H1 (cell line): ENCODE measurements at regions not wholly inside any gene's neighbourhood (a gene's known extent, or its start where the extent isn't known, plus 50 kb on each side); places are given as distances from the start of the nearest gene placed in this dataset.

Experiments used
- CTCF ChIA-PET: fragments of 300-600 bp; sonication (Branson Sonifier 250); formaldehyde crosslinking; loops from one replicate; lab custom pipeline; 2021; ENCODE audit not compliant: partially characterized antibody; lab: Charles Lee
- POLR2A ChIA-PET: fragments of 300-600 bp; sonication (Branson Sonifier 250); formaldehyde crosslinking; loops from one replicate; lab custom pipeline; 2021; ENCODE audit warnings: inconsistent platforms; ENCODE audit not compliant: partially characterized antibody; lab: Charles Lee
- DNase-seq, 2 experiments: peaks; one replicate each; pipeline versions ENCODE4 v3.0.0 to v3.0.0-alpha.2; 2010 to 2022; ENCODE audit warnings: low spot score in 2 of 2, low read depth in 1 of 2, mixed read lengths in 1 of 2
- FAIRE-seq: peaks from 2 replicates; lab custom pipeline; 2011; peaks lifted over from hg19 to GRCh38; lab: Jason Lieb, UNC
- H2AFZ ChIP-seq: 2 replicates; pipeline ENCODE4 v1.8.1; 2012; ENCODE audit warnings: low read length, inconsistent platforms
- H2AK5ac ChIP-seq: 2 replicates; pipeline ENCODE4 v1.6.1; 2013; ENCODE audit warnings: low read depth, low read length
- H2BK120ac ChIP-seq: replicated peaks from 2 replicates; pipeline ENCODE3; 2013; ENCODE audit warnings: low read depth, low read length, inconsistent platforms
- H2BK12ac ChIP-seq: 2 replicates; pipeline ENCODE4 v1.6.1; 2013; ENCODE audit warnings: low read depth, low read length
- H2BK15ac ChIP-seq: 2 replicates; pipeline ENCODE4 v1.6.1; 2013; ENCODE audit warnings: low read length
- H2BK20ac ChIP-seq: 2 replicates; pipeline ENCODE4 v1.6.1; 2013; ENCODE audit warnings: low read length
- H2BK5ac ChIP-seq: 2 replicates; pipeline ENCODE4 v1.6.1; 2013; ENCODE audit warnings: low read depth, low read length
- H3K14ac ChIP-seq: 2 replicates; pipeline ENCODE4 v1.6.1; 2013; ENCODE audit warnings: inconsistent platforms; ENCODE audit not compliant: insufficient read length
- H3K18ac ChIP-seq: 2 replicates; pipeline ENCODE4 v1.6.1; 2013; ENCODE audit warnings: low read length; ENCODE audit errors: extremely low read depth
- H3K23ac ChIP-seq: 2 replicates; pipeline ENCODE4 v1.6.1; 2013; ENCODE audit warnings: inconsistent platforms; ENCODE audit not compliant: insufficient read length
- H3K23me2 ChIP-seq: 2 replicates; pipeline ENCODE4 v1.6.1; 2013; ENCODE audit warnings: low read depth, low read length
- H3K27ac ChIP-seq: 2 replicates; pipeline ENCODE4 v1.6.1; 2011; ENCODE audit warnings: low read depth, low read length, inconsistent platforms
- H3K27me3 ChIP-seq, 4 experiments: replicated peaks in 1 of 4; 1 replicate in 1 of 4; 2 replicates in 3 of 4; pipeline versions ENCODE4 v1.6.1 to v1.8.1; 2011 to 2013; ENCODE audit warnings: low read length in 3 of 4, mild to moderate bottlenecking in 3 of 4, inconsistent platforms in 2 of 4, mixed read lengths in 2 of 4, moderate library complexity in 1 of 4; ENCODE audit not compliant: control insufficient read depth in 3 of 4, insufficient read depth in 3 of 4; ENCODE audit errors: extremely low read depth in 1 of 4
- H3K36me3 ChIP-seq, 4 experiments: 2 replicates each; pipeline versions ENCODE4 v1.6.1 to v1.8.1; 2011 to 2013; ENCODE audit warnings: mild to moderate bottlenecking in 4 of 4, low read length in 3 of 4, moderate library complexity in 2 of 4, control low read depth in 1 of 4, inconsistent platforms in 1 of 4; ENCODE audit not compliant: insufficient read depth in 4 of 4, control insufficient read depth in 2 of 4
- H3K4ac ChIP-seq: replicated peaks from 2 replicates; pipeline ENCODE3; 2013; ENCODE audit warnings: low read length, low read depth, mixed read lengths, inconsistent platforms; ENCODE audit not compliant: insufficient read length
- H3K4me1 ChIP-seq, 4 experiments: replicated peaks in 1 of 4; 1 replicate in 1 of 4; 2 replicates in 3 of 4; pipeline versions ENCODE4 v1.6.1 to v1.8.1; 2011 to 2013; ENCODE audit warnings: low read length in 3 of 4, inconsistent platforms in 2 of 4, mixed read lengths in 1 of 4; ENCODE audit not compliant: insufficient read depth in 4 of 4, control insufficient read depth in 3 of 4
- H3K4me2 ChIP-seq, 2 experiments: 2 replicates each; pipeline versions ENCODE4 v1.6.1 to v1.8.1; 2011 to 2013; ENCODE audit warnings: low read depth in 2 of 2, low read length in 2 of 2, control low read depth in 1 of 2, inconsistent platforms in 1 of 2, mild to moderate bottlenecking in 1 of 2; ENCODE audit not compliant: insufficient read depth in 1 of 2
- H3K4me3 ChIP-seq, 4 experiments: fragments of 200-600, 300-600 bp in 1 of 4; sonication (generic), shearing (Covaris generic), sonication (Bioruptor Twin) in 1 of 4; 2 replicates each; pipeline versions ENCODE4 v1.5.1 to v1.8.1; 2011 to 2016; ENCODE audit warnings: low read length in 4 of 4, low read depth in 3 of 4, control low read depth in 2 of 4, inconsistent platforms in 2 of 4, mild to moderate bottlenecking in 2 of 4, mixed read lengths in 1 of 4, moderate library complexity in 1 of 4; ENCODE audit not compliant: insufficient read depth in 2 of 4; ENCODE audit errors: extremely low read depth in 1 of 4
- H3K56ac ChIP-seq: replicated peaks from 2 replicates; pipeline ENCODE3; 2013; ENCODE audit warnings: low read depth, mild to moderate bottlenecking, mixed read lengths, low read length, inconsistent platforms; ENCODE audit not compliant: insufficient read length
- H3K79me1 ChIP-seq: 2 replicates; pipeline ENCODE4 v1.6.1; 2013; ENCODE audit warnings: low read depth, low read length, control low read depth
- H3K79me2 ChIP-seq, 2 experiments: 2 replicates each; pipeline versions ENCODE4 v1.6.1 to v1.8.1; 2012 to 2013; ENCODE audit warnings: low read length in 2 of 2, mild to moderate bottlenecking in 2 of 2, inconsistent platforms in 1 of 2; ENCODE audit not compliant: insufficient read depth in 2 of 2, control insufficient read depth in 1 of 2
- H3K9ac ChIP-seq, 4 experiments: replicated peaks in 1 of 4; 1 replicate in 1 of 4; 2 replicates in 3 of 4; pipeline versions ENCODE4 v1.6.1 to v1.8.1; 2011 to 2013; ENCODE audit warnings: low read depth in 3 of 4, low read length in 3 of 4, control low read depth in 2 of 4, mild to moderate bottlenecking in 2 of 4, moderate library complexity in 2 of 4, inconsistent platforms in 1 of 4; ENCODE audit errors: extremely low read depth in 1 of 4
- H3K9me3 ChIP-seq, 2 experiments: 2 replicates each; pipeline versions ENCODE4 v1.6.1 to v1.8.1; 2012 to 2013; ENCODE audit warnings: mild to moderate bottlenecking in 2 of 2, moderate library complexity in 2 of 2, control low read depth in 1 of 2, inconsistent platforms in 1 of 2, low read depth in 1 of 2, low read length in 1 of 2, mixed read lengths in 1 of 2; ENCODE audit not compliant: insufficient read depth in 2 of 2
- H4K20me1 ChIP-seq, 2 experiments: replicated peaks in 1 of 2; 2 replicates each; pipeline versions ENCODE3 to v1.8.1; 2011 to 2013; ENCODE audit warnings: inconsistent platforms in 2 of 2, low read length in 2 of 2, mild to moderate bottlenecking in 1 of 2; ENCODE audit not compliant: insufficient read depth in 2 of 2, control insufficient read depth in 1 of 2
- H4K5ac ChIP-seq: 2 replicates; pipeline ENCODE4 v1.6.1; 2013; ENCODE audit warnings: low read length, low read depth, mixed read lengths, inconsistent platforms; ENCODE audit not compliant: insufficient read length
- H4K8ac ChIP-seq: 2 replicates; pipeline ENCODE4 v1.8.0; 2013; ENCODE audit warnings: mild to moderate bottlenecking, moderate library complexity, low read length, inconsistent platforms; ENCODE audit not compliant: insufficient read depth; ENCODE audit errors: extremely low read depth
- H4K91ac ChIP-seq: replicated peaks from 2 replicates; pipeline ENCODE3; 2013; ENCODE audit warnings: low read length, mixed read lengths, inconsistent platforms; ENCODE audit not compliant: insufficient read length
- ASH2L ChIP-seq: fragments of 200-600, 300-600 bp; sonication (generic); IDR thresholded peaks from one replicate; pipeline ENCODE4 v1.7.1; 2017; ENCODE audit warnings: low read length
- BRCA1 ChIP-seq: IDR thresholded peaks from 2 replicates; pipeline ENCODE4 v1.6.1; 2012; ENCODE audit warnings: low read depth, low read length, improper control_type of control experiment
- HDAC2 ChIP-seq, 2 experiments: fragments of 300-600 bp in 1 of 2; sonication (generic) in 1 of 2; IDR thresholded peaks; 2 replicates each; pipeline ENCODE4 v1.6.1; 2011 to 2012; ENCODE audit warnings: low read depth in 2 of 2, low read length in 2 of 2, mild to moderate bottlenecking in 2 of 2, moderate library complexity in 2 of 2, borderline replicate concordance in 1 of 2, inconsistent platforms in 1 of 2
- JUND ChIP-seq: IDR thresholded peaks from 2 replicates; pipeline ENCODE4 v1.6.1; 2011; ENCODE audit warnings: mild to moderate bottlenecking, improper control_type of control experiment, low read length
- KDM4A ChIP-seq: IDR thresholded peaks from one replicate; pipeline ENCODE4 v1.7.1; 2012; ENCODE audit warnings: low read depth, mild to moderate bottlenecking, moderate library complexity, low read length, inconsistent platforms; ENCODE audit not compliant: severe bottlenecking
- KDM5A ChIP-seq: fragments of 200-600 bp; IDR thresholded peaks from 2 replicates; pipeline ENCODE4 v1.7.1; 2012; ENCODE audit warnings: mild to moderate bottlenecking, low read length, inconsistent platforms, mixed read lengths
- NANOG ChIP-seq: IDR thresholded peaks from 2 replicates; pipeline ENCODE4 v1.6.1; 2011; ENCODE audit warnings: low read length, low read depth, mild to moderate bottlenecking, inconsistent platforms; ENCODE audit not compliant: insufficient read depth, poor library complexity, severe bottlenecking
- NRF1 ChIP-seq: IDR thresholded peaks from 2 replicates; pipeline ENCODE4 v1.6.1; 2011; ENCODE audit warnings: mild to moderate bottlenecking, low read depth, low read length, improper control_type of control experiment
- PHF8 ChIP-seq: fragments of 200-600 bp; sonication (generic); conservative IDR thresholded peaks from 2 replicates; pipeline ENCODE4 v1.7.1; 2012; ENCODE audit warnings: low read depth, mild to moderate bottlenecking, inconsistent platforms, low read length, moderate library complexity
- POLR2AphosphoS5 ChIP-seq: IDR thresholded peaks from 2 replicates; pipeline ENCODE4 v1.6.1; 2011; ENCODE audit warnings: low read depth, low read length
- TAF1 ChIP-seq: IDR thresholded peaks from 2 replicates; pipeline ENCODE4 v1.6.1; 2011; ENCODE audit warnings: mild to moderate bottlenecking, low read depth, low read length
- TEAD4 ChIP-seq: IDR thresholded peaks from 2 replicates; pipeline ENCODE4 v1.6.1; 2012; ENCODE audit warnings: low read depth, low read length, inconsistent platforms, mixed read lengths
- WGBS, 2 experiments: shearing (Covaris generic) in 1 of 2; methylation state at CpG; one replicate each; pipeline versions ENCODE4 v1.1.6 to v1.1.7; 2013 to 2015; ENCODE audit warnings: low lambda C conversion rate in 2 of 2, mixed read lengths in 2 of 2, inconsistent platforms in 1 of 2, low coverage in 1 of 2, missing lambda C conversion rate in 1 of 2; ENCODE audit not compliant: insufficient replicate concordance in 2 of 2, insufficient coverage in 1 of 2, insufficient read length in 1 of 2; ENCODE audit errors: extremely low coverage in 1 of 2, missing lambda C conversion rate in 1 of 2; 5-methylcytosine and 5-hydroxymethylcytosine counted together

DNA sequence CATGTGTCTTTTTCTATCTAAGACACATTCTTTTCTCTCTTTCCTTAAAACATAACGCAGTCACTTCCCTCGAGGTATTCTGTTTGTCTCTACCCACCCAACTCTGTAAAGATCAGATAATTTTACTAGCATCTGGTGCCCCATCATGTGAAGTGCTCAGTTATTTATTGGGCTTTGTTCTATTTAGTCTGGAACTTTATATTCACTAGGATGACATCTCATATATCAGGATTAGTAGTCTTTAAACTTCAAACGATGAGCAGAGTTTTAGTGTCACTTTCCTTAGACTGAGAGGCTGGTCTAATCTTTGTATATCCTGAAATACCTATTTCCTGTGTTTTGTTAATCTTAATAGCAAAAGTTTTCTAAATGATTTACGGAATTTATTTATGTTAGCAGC, 445.5 kb upstream of the NDST3 start:
- H3K9ac ChIP-seq = no peak overlapping the region
- no peak overlapping the region for H3K27ac ChIP-seq
- no peak overlapping the region for H2AK5ac ChIP-seq
- FAIRE-seq (no peak), DNase-seq (no peak)
- no peak overlapping the region for H3K4ac ChIP-seq
- 90% methylated on average over 4 of the region's 4 CpGs; no CpG with 5 or more reads in 1 of the 2 experiments for WGBS, 2 experiments
- no peaks in the 10 kb centered on the region for H3K4me1 ChIP-seq
- H3K79me1 ChIP-seq = no peaks in the 10 kb centered on the region
- no peaks in the 10 kb centered on the region for H4K20me1 ChIP-seq
- no peak overlapping the region for H3K4me2 ChIP-seq
- H3K79me2 ChIP-seq = no peaks in the 10 kb centered on the region
- H3K36me3 ChIP-seq = no peaks in the 10 kb centered on the region
- no peak overlapping the region for H3K4me3 ChIP-seq
- no peak overlapping the region for H2BK15ac ChIP-seq
- no peak overlapping the region for H4K5ac ChIP-seq
- no peak overlapping the region for H2AFZ ChIP-seq
- H4K91ac ChIP-seq = no peak overlapping the region
- H3K23ac ChIP-seq = no peak overlapping the region
- H2BK120ac ChIP-seq = no peak overlapping the region
- no peak overlapping the region for H3K56ac ChIP-seq
- no peak overlapping the region for H2BK12ac ChIP-seq
- H3K23me2 ChIP-seq = peaks cover 1% of the 10 kb centered on the region; the same call in 1 of the 2 replicates
- H4K8ac ChIP-seq = no peak overlapping the region
- ChIA-PET CTCF (interaction anchor here (0.6 kb wide), 1 partner anchor 115 kb away, joined by 3 read pairs; no protein-coding TSS in a partner anchor), POLR2A (no interaction called here)
- no peak overlapping the region for H2BK5ac ChIP-seq
- no peaks in the 10 kb centered on the region for H3K27me3 ChIP-seq
- no peak overlapping the region for H3K18ac ChIP-seq
- no peak for TF ChIP-seq NANOG
- no peak for TF ChIP-seq POLR2AphosphoS5
- TF ChIP-seq KDM4A = no peak
- TF ChIP-seq JUND = no peak
- no peak for TF ChIP-seq TAF1
- no peak for TF ChIP-seq ASH2L
- TF ChIP-seq NRF1 = no peak
- TF ChIP-seq HDAC2 (IDR thresholded peaks at IDR 0.05; ENCODE audit: borderline replicate concordance in 1 of 2, low read depth in 2 of 2, low read length in 2 of 2) = no peak
- no peak for TF ChIP-seq KDM5A
- TF ChIP-seq TEAD4 = no peak
- no peak for TF ChIP-seq BRCA1
- TF ChIP-seq PHF8 = no peak
- no peak overlapping the region for H2BK20ac ChIP-seq
- H3K9me3 ChIP-seq = no peaks in the 10 kb centered on the region
- H3K14ac ChIP-seq = no peak overlapping the region
